ENCODE measurements at regions not wholly inside any gene's neighbourhood (a gene's known extent, or its start where the extent isn't known, plus 50 kb on each side); places are given as distances from the start of the nearest gene placed in this dataset.
A peak's percentile ranks its signal among the peaks of the same experiment; 100 is the strongest.

- Mint-ChIP-seq H3K4me3 (no peak overlapping the region), H3K9me3 (no peaks in the 10 kb centered on the region), H3K27ac (no peak overlapping the region), H3K36me3 (no peaks in the 10 kb centered on the region), H3K4me1 (no peaks in the 10 kb centered on the region), H3K27me3 (no peaks in the 10 kb centered on the region)
- no peak for ATAC-seq (replicated peaks)
- no peak for DNase-seq
Measured at GRCh38 chr1:95983831-95984230, 737.8 kb upstream of the PTBP2 start.

GRCh38 chr1:95984798-95985374 is 736.7 kb upstream of the PTBP2 start:
- DNase-seq, result no peak

GRCh38 chr1:95990033-95990432 is 731.6 kb upstream of the PTBP2 start:
- no peaks in the 10 kb centered on the region for H3K4me1 Mint-ChIP-seq
- no peak overlapping the region for H3K27ac Mint-ChIP-seq
- no peaks in the 10 kb centered on the region for H3K27me3 Mint-ChIP-seq
- H3K36me3 Mint-ChIP-seq, result no peaks in the 10 kb centered on the region
- no peak for ATAC-seq (replicated peaks)
- no peak for DNase-seq
- peaks cover 0 to 1% of the 10 kb centered on the region in 2 donors for H3K9me3 Mint-ChIP-seq
- no peak overlapping the region for H3K4me3 Mint-ChIP-seq

More at GRCh38 chr1:95984798-95985374, 736.7 kb upstream of the PTBP2 start:
- no peaks in the 10 kb centered on the region for H3K36me3 Mint-ChIP-seq
- H3K4me3 Mint-ChIP-seq, result no peak overlapping the region
- H3K9me3 Mint-ChIP-seq, result no peaks in the 10 kb centered on the region
- H3K4me1 Mint-ChIP-seq, result no peaks in the 10 kb centered on the region
- no peaks in the 10 kb centered on the region for H3K27me3 Mint-ChIP-seq
- ATAC-seq (replicated peaks), result no peak
- no peak overlapping the region for H3K27ac Mint-ChIP-seq

GRCh38 chr1:95991787-95992520 is 729.6 kb upstream of the PTBP2 start:
- Mint-ChIP-seq H3K9me3 (peaks cover 0 to 1% of the 10 kb centered on the region in 2 donors), H3K27ac (no peak overlapping the region), H3K4me1 (no peaks in the 10 kb centered on the region), H3K27me3 (no peaks in the 10 kb centered on the region), H3K36me3 (no peaks in the 10 kb centered on the region), H3K4me3 (no peak overlapping the region)
- DNase-seq (no peak), ATAC-seq (replicated peaks) (no peak)

GRCh38 chr1:95994643-95995042 is 726.9 kb upstream of the PTBP2 start:
- Mint-ChIP-seq H3K9me3 (peaks cover 0 to 1% of the 10 kb centered on the region in 2 donors), H3K27ac (no peak overlapping the region), H3K36me3 (no peaks in the 10 kb centered on the region), H3K27me3 (no peaks in the 10 kb centered on the region), H3K4me3 (no peak overlapping the region), H3K4me1 (no peaks in the 10 kb centered on the region)
- no peak for DNase-seq
- no peak for ATAC-seq (replicated peaks)

GRCh38 chr1:96002201-96002600 is 719.4 kb upstream of the PTBP2 start:
- Mint-ChIP-seq H3K36me3 (no peaks in the 10 kb centered on the region), H3K27ac (no peak overlapping the region), H3K4me1 (no peaks in the 10 kb centered on the region), H3K9me3 (peaks cover 2 to 3% of the 10 kb centered on the region in 2 donors), H3K27me3 (no peaks in the 10 kb centered on the region), H3K4me3 (no peak overlapping the region)
- ATAC-seq (replicated peaks) (no peak), DNase-seq (no peak)

GRCh38 chr1:96002969-96003964 is 718.3 kb upstream of the PTBP2 start:
- H3K27ac Mint-ChIP-seq, result no peak overlapping the region
- H3K4me3 Mint-ChIP-seq, result no peak overlapping the region
- ATAC-seq (replicated peaks), result no peak
- no peak for DNase-seq
- no peaks in the 10 kb centered on the region for H3K4me1 Mint-ChIP-seq
- no peaks in the 10 kb centered on the region for H3K27me3 Mint-ChIP-seq
- H3K9me3 Mint-ChIP-seq, result peaks cover 2 to 3% of the 10 kb centered on the region in 2 donors
- no peaks in the 10 kb centered on the region for H3K36me3 Mint-ChIP-seq

- no peak for DNase-seq
- Mint-ChIP-seq H3K36me3 (no peaks in the 10 kb centered on the region), H3K9me3 (peaks cover 0 to 2% of the 10 kb centered on the region in 2 donors), H3K27ac (no peak overlapping the region), H3K4me3 (no peak overlapping the region), H3K4me1 (no peaks in the 10 kb centered on the region), H3K27me3 (no peaks in the 10 kb centered on the region)
- ATAC-seq (replicated peaks), result no peak
Measured at GRCh38 chr1:96009831-96010434, 711.7 kb upstream of the PTBP2 start.

- Mint-ChIP-seq H3K27ac (no peak overlapping the region), H3K9me3 (peaks cover 0 to 5% of the 10 kb centered on the region in 2 donors), H3K27me3 (no peaks in the 10 kb centered on the region), H3K36me3 (no peaks in the 10 kb centered on the region), H3K4me1 (no peaks in the 10 kb centered on the region), H3K4me3 (no peak overlapping the region)
- ATAC-seq (replicated peaks) (no peak), DNase-seq (no peak)
Measured at GRCh38 chr1:96011606-96012005, 710.0 kb upstream of the PTBP2 start.

GRCh38 chr1:96016219-96016618 is 705.4 kb upstream of the PTBP2 start:
- no peak for DNase-seq
- Mint-ChIP-seq H3K27me3 (no peaks in the 10 kb centered on the region), H3K4me3 (no peak overlapping the region), H3K36me3 (no peaks in the 10 kb centered on the region), H3K9me3 (peaks cover 0 to 5% of the 10 kb centered on the region in 2 donors), H3K27ac (no peak overlapping the region), H3K4me1 (no peaks in the 10 kb centered on the region)
- no peak for ATAC-seq (replicated peaks)

GRCh38 chr1:96020378-96020777 is 701.2 kb upstream of the PTBP2 start:
- no peaks in the 10 kb centered on the region for H3K36me3 Mint-ChIP-seq
- no peak for ATAC-seq (replicated peaks)
- H3K4me3 Mint-ChIP-seq, result no peak overlapping the region
- H3K27me3 Mint-ChIP-seq, result no peaks in the 10 kb centered on the region
- H3K27ac Mint-ChIP-seq, result no peak overlapping the region
- DNase-seq, result no peak
- peaks cover 0 to 4% of the 10 kb centered on the region in 2 donors for H3K9me3 Mint-ChIP-seq
- no peaks in the 10 kb centered on the region for H3K4me1 Mint-ChIP-seq

- H3K9me3 Mint-ChIP-seq, result peaks cover 0 to 5% of the 10 kb centered on the region in 2 donors
- no peak for ATAC-seq (replicated peaks)
- no peaks in the 10 kb centered on the region for H3K27me3 Mint-ChIP-seq
- no peaks in the 10 kb centered on the region for H3K4me1 Mint-ChIP-seq
- no peaks in the 10 kb centered on the region for H3K36me3 Mint-ChIP-seq
- no peak overlapping the region for H3K27ac Mint-ChIP-seq
- no peak for DNase-seq
- H3K4me3 Mint-ChIP-seq, result no peak overlapping the region
Measured at GRCh38 chr1:96025062-96025461, 696.5 kb upstream of the PTBP2 start.

GRCh38 chr1:96028071-96028470 is 693.5 kb upstream of the PTBP2 start:
- Mint-ChIP-seq H3K4me3 (no peak overlapping the region), H3K36me3 (no peaks in the 10 kb centered on the region), H3K4me1 (no peaks in the 10 kb centered on the region), H3K27ac (no peak overlapping the region), H3K9me3 (peaks cover 0 to 5% of the 10 kb centered on the region in 2 donors), H3K27me3 (no peaks in the 10 kb centered on the region)
- ATAC-seq (replicated peaks), result peak in 1 of 2 donors; percentile 12
- no peak for DNase-seq

GRCh38 chr1:96030312-96030711 is 691.3 kb upstream of the PTBP2 start:
- no peak for ATAC-seq (replicated peaks)
- Mint-ChIP-seq H3K9me3 (peaks cover 0 to 1% of the 10 kb centered on the region in 2 donors), H3K27me3 (no peaks in the 10 kb centered on the region), H3K27ac (no peak overlapping the region), H3K4me1 (no peaks in the 10 kb centered on the region), H3K36me3 (no peaks in the 10 kb centered on the region), H3K4me3 (no peak overlapping the region)
- DNase-seq, result no peak

All from stimulated activated naive B cell treated with anti-CD40 and anti-IgM and Interleukin-4, amounts not matched to agents 10 μg/mL and 1 μg/mL and 100 μg/mL, for 72 hours (primary cell).